LHCN-M2 (cell line): ENCODE measurements at regions not wholly inside any gene's neighbourhood (a gene's known extent, or its start where the extent isn't known, plus 50 kb on each side); places are given as distances from the start of the nearest gene placed in this dataset.
A peak's percentile ranks its signal among the peaks of the same experiment; 100 is the strongest.

ENCODE experiments used
- DNase-seq: peaks from one replicate; pipeline ENCODE4 v3.0.0-alpha.2; 2012; ENCODE audit warnings: low read depth

DNA sequence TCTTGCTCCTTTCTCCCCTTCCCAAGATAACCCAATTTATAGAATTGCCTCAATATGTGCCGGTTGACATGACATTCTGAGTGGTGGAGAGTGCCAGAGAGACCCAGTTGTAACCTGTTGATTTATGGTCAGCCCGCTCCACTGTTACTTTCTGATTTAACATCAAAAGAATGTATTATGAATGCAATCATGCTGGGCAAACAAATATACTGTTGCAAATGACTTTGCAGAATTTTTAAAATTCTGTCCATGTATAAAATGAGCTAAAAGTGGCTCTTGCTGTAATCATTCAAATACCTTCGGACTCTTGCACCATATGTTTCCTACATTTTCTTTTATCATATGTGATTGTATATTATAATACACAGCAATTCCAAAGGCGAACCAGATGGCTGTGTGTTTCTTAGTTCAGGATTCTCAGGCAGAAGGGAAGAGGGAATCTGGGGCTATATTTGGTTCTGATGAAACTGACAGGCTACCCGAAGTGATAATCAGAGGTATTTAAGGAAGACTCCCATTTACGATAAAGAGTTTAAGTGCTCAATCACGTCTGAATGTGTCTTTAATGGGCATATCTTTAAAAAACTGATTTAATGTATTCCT is 131.7 kb downstream of the CLCN4 start:
- DNase-seq: peak; percentile 1

DNA sequence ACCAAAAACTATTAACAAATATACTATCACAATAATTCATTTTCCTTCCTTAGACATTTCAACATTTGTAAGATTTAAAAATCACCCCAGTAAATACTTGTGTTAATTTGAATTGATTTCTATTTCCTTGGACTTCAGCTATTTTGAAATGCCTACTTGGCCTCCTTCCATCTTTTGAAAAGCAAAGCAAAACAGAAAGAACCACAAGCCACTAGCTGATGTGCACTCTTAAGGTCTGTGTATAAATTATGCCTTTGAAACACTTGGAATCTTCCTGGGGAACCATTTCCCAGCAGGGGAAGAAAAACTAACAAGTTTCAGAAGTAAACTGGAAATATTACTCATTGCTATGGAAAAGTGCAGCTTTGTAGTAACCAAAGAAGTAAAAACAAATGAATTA is 139.8 kb downstream of the CLCN4 start:
- DNase-seq: peak; percentile 17

DNA sequence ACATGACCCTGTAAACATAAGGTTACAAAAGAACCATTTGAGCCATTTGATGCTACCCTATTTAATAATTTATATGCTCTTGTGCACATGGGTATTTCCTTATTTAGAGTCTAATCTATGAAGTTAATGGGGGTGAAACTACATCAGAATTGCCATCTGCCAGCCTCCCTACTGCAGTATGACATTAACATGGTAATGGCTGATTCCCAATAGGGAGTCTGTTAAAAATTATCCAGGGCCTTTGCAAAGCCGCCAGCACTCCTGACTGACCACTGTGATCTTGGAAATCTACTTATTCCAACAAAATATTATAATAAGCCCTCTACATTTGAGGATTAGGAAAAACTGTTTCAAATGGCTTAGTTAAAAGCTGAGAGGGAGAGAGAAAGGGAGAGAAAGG is 153.7 kb downstream of the CLCN4 start:
- DNase-seq: no peak

DNA sequence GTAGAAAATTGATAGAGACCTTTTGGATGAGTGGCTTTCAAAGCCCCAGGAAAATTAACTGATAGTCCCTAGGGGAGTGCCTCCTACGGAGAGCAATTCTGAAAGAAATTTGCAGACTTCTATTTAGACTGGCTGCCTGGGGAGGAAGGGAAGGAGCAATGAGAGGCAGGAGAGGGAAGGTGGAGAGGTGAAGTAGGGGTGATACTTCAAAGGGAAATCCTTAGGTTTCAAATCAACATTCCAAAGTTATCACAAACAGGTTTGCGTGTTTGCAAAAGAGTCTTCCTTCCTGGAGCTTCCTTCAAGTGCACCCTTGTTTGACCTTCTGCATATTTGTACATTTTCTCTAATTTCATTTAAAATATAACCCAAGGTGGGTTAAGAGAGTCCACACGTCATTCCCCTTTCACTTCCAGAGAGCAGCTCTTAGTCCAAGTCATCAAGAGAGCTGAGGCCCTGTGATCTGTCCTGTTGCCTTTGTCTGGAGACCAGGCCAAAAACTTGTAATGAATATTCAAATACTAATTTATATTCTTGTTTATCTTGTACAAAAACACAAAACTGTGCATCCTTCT is 157.8 kb downstream of the CLCN4 start:
- DNase-seq: no peak

DNA sequence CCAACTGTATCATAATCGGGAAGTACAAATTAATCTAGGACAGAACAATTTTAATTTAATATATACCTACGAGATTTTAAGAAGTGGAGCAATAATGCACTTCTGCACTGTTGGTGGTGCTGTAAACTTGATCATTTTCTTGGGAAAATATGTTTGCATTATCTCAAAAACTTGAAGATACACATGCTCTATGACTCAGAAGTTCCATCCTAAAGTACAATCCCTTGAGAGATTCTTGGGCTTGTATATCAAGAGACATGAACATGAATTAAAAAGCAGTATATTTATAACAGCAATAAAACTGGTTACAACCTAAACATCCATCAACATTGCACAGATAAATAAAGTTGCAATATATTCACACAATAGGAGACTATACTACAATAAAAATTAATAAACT is 168.8 kb downstream of the CLCN4 start:
- peak; percentile 29 for DNase-seq

DNA sequence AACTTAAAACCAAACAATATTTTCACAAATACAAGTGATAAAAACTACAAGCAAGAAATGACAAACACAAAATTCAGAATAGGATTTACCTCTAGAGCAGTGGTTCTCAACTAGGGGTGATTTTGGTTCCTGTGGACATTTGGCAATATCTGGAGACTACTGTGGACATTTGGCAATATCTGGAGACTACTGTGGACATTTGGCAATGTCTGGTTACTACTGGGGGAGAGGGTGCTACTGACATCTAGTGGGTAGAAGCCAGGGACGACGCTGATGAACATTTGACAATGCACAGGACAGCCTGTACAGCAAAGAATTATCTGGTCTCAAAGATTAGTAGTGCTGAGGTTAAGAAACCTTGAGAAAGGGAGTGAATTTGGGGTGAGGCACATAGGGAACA is 169.8 kb downstream of the CLCN4 start:
- peak; percentile 60 for DNase-seq

DNA sequence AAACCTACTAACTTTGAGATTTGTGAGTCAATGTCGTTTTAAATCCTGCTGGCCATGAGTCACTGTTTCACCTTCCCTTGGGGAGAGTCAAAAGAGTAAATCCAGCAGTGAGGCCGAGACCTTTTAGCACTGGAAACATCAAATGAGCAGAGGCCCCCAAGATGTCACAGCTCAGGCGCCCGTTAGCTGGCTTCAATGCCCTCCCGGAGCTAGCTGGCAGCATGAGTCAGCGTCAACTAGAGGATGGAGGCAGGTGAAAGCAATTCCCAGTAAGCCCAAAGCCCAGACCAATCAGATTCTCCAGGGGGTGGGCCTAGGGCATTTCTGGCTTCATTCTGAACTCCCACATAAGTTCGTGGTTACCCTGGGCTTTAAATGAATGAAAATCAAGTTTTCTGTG is 170.9 kb downstream of the CLCN4 start:
- DNase-seq: peak; percentile 54

DNA sequence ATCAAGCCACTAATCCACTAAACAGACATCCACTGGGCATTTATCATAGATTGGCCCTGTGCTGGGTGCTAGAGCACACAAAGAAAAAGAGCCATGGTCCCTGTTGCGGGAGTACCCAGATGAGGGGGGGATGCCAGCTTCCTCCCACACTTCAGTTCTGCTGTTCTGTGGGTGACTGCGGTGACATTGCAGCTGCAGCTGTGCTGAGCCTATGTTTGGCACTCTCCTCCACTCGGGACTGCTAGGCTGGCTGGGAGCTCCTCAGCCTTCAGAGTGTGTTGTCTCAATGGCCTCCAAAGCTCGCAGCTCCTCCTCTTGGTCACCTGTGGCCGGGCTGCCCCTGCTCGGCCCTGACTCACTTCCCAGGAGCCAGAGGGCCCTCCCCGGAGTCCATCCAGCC is 173.2 kb downstream of the CLCN4 start:
- no peak for DNase-seq

DNA sequence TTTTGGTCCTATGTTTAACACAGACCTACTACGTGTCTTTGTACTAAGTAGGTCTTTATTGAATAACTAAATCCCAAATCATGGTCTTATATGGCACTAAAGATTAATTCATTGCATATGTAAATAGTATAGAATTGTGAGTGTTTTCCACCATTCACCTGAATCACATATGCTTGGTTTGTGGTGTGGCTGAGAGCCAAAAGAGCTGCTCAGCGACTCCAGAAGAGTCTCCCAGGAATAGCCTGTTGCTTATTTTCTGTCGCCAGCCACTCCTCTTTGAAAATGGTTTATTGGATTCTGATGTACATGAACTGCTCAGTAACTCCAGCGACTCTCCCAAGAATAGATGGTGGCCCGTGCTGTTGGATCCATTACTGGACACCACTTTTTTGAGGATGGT is 184.5 kb downstream of the CLCN4 start:
- no peak for DNase-seq

DNA sequence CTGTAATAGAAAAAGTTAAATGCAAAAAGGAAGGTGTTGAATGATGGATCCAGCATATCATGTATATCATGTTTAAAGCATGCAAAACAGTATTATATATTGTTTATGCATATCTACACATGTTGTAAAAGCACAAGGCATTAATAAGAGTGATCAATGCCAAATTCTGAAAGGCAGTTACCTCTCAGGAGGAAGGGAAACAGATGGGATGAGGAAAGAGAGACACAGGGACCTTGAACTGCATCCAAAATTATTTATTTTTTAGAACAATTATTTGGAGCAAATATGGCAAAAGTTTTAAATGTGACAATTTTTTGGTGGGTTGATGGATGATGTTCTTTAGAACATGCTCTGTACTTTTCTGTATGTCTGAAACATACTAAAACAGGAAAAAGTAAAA is 193.4 kb downstream of the CLCN4 start:
- DNase-seq: no peak

DNA sequence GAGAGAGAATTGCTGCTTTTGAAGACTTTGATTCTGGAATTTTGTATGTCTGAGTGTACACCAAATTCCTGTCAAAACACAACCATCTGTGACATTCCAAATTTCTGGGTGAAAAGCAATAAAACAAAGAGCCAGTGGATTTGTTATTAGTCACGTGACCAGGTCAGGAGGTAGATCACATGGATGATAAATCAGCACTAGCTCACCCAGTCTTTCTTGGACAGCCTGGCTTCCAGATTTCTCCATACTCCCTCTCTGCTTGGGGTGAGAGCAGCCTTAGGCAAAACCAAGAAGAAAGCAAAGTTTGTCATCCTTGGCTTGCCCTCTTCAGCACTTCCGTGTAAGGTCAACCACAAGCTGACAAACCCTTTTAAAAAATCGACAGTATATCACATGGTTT is 194.2 kb downstream of the CLCN4 start:
- DNase-seq: no peak

DNA sequence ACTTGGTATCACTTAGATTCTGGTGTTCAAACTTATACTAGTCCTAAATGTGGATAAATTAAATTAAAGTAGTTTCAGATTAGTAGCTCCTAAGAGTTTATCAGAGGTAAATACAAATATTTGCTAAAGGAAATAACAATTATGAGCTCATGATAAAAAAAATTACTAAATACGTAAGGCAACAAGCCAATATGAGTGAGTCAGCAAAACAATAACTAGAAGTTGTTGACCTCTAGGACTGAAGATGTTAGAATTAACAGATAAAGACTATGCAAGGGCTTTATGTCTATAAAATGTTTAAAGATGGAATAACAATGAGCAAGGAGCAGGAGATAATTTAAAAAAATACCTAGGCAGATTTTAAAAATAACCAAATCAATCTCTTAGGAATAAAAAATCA is 195.8 kb downstream of the CLCN4 start:
- no peak for DNase-seq

DNA sequence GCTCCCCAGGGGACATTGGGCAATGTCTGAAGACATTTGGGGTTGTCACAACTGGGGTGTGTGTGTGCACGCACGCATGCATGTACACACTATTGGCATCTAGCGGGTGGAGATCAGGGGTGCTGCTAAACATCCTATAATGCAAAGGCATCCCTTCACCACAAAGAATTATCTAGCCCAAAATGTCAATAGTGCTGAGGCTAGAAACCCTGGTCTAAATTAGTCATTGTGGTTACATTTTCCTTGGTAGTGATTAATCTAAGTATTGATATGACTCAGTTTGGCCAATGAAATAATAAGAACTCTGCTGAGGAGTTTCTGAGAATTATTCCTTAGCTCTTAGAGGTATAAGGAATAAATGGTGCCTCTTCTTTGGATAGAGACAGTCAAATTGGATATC is 200.2 kb downstream of the CLCN4 start:
- peak; percentile 30 for DNase-seq

DNA sequence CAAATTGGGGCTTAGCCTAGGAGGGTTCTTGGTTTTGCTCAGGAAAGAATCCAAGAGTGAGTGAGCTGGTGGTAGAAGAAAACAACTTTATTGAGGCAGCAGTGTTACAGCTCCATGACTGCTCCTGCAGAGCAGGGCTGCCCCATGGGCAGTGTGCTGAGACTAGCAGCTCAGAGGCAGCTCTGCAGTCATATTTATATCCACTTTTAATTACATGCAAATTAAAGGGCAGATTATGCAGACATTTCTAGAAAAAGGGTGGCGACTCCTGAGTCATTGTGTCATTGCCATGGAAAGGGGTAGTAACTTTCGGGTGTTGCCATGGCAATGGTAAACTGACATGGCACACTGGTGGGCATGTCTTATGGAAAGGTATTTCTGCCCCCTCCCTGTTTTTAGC is 202.2 kb downstream of the CLCN4 start:
- no peak for DNase-seq

DNA sequence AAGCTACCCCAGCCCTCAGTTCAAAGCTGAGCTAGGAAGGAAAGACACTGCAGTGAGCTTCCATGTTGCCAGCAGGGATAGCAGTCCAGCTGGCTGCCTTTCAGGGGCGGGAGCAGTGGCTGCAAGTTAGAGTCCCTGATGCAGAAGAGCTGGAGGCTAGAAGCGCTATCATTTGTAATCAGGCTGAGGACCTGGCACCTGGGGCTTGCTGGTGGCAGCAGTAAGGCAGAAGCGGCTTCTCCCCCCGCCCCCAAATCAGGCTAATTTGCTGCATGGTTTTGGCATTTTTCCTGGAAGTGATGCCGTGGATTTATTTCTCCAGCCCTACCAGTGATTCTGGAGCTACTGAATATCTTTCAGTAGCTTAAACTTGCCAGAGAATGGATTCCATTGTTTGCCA is 203.3 kb downstream of the CLCN4 start:
- DNase-seq: no peak

DNA sequence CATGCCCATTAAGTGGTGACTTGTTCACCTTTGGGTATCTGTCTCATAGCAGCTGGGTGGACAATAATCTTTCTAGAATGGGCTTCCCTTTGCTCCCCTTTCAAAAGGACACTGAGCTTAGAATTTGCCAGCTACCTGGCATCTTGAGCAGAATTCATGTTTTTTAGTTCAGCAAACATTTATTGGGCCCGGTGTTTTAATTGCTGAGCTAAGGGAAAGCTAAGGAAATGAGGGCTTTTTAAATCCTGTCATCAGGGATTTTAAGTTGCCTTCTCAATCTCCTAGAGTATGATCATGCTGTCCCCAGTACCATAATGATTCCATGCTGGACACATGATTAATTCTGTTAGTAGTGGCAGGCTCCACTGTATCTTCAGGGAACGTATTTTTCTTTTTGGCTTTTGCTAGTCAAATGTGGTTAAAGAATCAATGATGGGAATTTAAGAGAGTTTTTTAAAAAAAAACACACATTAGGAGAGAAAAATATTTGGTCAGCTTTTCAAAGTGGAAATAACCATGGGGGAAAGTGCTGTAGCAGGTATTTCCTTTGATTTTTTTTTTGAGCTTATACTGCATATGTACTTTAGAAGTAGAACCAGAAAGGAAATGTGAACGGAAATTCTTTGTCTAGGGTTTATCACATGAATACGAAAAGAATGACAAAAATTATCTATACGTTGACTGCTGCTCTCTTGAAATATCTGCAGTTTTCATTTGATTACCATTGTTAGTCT is 208.9 kb downstream of the CLCN4 start:
- DNase-seq: no peak

DNA sequence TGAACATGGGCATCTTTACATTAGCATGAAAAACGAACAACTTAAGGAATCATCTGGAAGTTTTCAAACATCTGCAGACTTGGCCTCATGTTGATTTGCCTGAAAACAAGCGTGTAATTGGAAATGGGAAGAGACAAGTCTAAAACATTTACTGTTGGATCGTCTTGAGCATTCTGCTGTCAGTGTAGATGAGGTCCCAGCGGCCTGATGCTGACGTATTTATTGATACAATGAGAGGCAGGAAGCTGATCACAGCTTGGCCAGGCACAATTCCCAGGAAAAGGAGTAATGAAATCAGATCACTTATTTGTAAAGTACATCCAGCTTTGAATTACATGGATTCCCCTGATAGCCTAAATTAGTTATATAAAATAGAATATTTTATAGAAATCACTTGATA is 210.6 kb downstream of the CLCN4 start:
- DNase-seq: no peak

DNA sequence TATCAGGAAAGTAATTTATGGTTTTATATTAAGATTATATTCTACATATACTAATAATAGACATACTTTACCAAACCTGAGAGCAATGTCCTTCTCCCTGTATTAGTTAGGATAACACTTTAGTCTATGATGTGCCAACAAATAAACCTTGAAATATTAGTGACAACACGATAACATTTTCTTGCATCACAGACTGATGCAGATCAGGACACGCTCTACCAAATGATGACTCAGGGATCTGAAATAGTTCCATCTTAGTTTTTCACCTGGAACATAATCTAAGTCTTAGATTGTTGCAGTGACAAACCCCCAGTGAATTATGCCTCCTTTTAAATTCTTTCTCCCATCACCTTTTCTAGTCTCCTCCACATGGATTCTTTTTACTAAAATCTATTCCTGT is 214.2 kb downstream of the CLCN4 start:
- no peak for DNase-seq

DNA sequence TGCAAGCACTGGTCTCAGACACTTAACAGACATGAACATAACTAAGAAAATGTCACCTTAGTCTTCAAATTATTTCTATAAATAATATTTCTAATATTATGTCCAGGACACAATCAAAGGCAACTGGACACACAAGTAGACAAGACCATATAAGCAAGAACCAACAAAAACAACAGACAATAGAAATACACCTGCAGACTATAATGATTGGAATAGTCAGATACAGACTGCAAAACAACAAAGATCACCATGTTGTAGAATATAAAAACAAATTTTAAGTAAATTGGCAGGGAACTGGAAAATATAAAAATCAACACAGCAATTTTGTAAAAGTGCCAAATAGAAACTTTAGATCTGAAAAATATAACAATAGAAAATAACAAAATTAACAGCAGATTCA is 220.7 kb downstream of the CLCN4 start:
- DNase-seq: no peak

DNA sequence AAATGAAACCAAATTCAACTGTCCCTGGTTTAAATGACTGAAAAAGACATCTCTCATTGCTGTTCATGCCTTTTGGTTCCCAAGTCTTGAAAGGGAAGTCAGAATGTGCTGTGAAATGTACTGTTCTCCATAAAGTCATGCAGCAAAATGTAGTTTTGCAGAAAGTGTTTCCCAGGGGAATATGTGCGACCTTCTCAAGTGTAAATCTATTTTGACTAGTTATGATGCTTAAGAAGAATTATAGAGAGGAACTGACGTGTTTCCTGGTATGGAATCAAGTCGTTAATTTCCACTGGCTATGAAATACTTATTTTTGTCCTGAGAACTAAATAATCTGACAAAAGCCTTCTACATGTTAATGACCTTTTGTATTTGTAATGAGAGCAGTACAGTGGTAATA is 223.1 kb downstream of the CLCN4 start:
- DNase-seq: no peak

DNA sequence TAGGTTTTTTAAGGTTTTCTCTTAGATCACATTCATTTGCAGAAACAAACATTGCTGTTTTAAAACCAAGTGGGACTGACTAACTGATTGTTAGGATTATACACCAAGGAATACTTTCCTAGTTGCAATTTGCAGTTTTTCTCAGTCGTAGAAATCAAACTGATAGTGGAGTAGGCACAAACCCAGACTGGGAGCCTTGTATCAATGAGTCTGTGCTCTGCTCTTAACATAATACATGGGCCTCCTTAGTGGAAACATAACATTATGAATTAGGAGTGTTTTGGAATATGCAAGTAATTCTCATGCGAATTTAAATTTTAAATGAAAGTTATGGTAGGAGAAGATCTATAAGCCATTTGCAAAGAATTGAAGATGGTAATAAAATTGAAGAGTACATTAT is 223.5 kb downstream of the CLCN4 start:
- DNase-seq: no peak

DNA sequence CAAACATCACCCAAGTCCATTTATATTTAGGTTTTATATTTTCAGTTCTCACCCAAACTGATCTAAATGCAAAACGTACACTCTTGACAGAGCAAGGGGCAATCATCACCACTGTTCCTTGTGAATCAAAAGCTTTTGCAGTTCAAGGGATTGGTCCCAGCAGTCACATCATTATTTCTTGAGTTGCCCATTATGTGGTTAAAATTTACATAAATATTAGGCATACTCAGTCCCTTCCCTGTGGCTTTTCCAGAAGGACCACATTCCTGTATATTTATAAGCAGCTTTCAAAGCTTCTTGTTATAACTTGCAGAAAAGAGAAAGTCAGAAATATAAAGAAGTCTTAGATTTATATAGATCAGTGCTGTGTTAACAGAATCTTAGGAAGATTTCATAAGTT is 224.4 kb downstream of the CLCN4 start:
- DNase-seq: no peak

DNA sequence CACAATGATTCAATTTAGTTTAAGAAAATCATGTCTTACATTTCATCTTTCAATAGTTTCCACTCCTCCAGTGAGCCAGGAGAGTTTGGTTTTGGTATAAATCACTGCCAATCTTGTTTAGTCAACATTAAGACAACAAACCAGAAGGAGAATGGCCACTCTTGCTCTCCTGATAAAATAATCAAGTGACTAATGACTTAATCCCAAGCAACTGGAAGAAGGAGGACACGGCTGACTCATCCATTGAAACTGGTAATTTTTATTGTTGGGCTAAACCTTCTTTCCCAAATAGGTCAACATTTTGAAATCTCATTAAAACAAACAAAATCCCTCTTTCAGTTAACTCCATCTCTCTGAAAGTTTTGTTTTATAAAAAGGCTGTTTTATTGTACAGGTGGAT is 230.2 kb downstream of the CLCN4 start:
- peak; percentile 56 for DNase-seq
